K562 (cell line): ENCODE measurements at regions not wholly inside any gene's neighbourhood (a gene's known extent, or its start where the extent isn't known, plus 50 kb on each side); places are given as distances from the start of the nearest gene placed in this dataset.

ENCODE experiments used
- ATAC-seq: fragments of 200-7000 bp; cut with Tn5 transposase; 3 replicates; pipeline ENCODE4 v1.9.1; 2020; ENCODE audit warnings: moderate library complexity
- BruUV-seq: library from RNA; stranded (reverse); fragments of 400-500 nt; replicated peaks from 2 replicates; lab custom pipeline; 2021; lab: Mats Ljungman, UMichigan
- CTCF ChIA-PET: fragments of 300-600 bp; formaldehyde crosslinking; extraction: SDS; loops from one replicate; lab custom pipeline; 2021; ENCODE audit warnings: low intra/inter-chr PET ratio; lab: Yijun Ruan, JAX
- POLR2A ChIA-PET: fragments of 300-600, 350-650 bp; sonication (Branson Sonifier 250); formaldehyde crosslinking; extraction: SDS; loops from one replicate; lab custom pipeline; 2021; ENCODE audit warnings: antibody characterized with exemption, inconsistent platforms; lab: Yijun Ruan, JAX
- DNase-seq, 4 experiments: peaks; one replicate each; pipeline versions ENCODE4 v3.0.0 to v3.0.0-alpha.2; 2011 to 2018; ENCODE audit warnings: low spot score in 3 of 4, mixed read lengths in 3 of 4; ENCODE audit errors: extremely low read depth in 1 of 4
- FAIRE-seq: peaks from 2 replicates; lab custom pipeline; 2011; peaks lifted over from hg19 to GRCh38; lab: Jason Lieb, UNC
- H2AFZ ChIP-seq: 2 replicates; pipeline ENCODE4 v1.6.0; 2011; ENCODE audit warnings: low read depth, low read length, control low read depth, inconsistent platforms
- H3K27ac ChIP-seq: fragments of 200-600 bp; 3 replicates; pipeline ENCODE4 v1.8.0; 2011; ENCODE audit warnings: low read depth, mild to moderate bottlenecking, control low read depth, inconsistent platforms, low read length, moderate library complexity, mixed read lengths; ENCODE audit errors: extremely low read depth
- H3K27me3 ChIP-seq, 2 experiments: fragments of 300-600 bp in 1 of 2; 2 replicates in 1 of 2; 3 replicates in 1 of 2; pipeline versions ENCODE4 v1.6.0 to v1.8.0; 2011; ENCODE audit warnings: inconsistent platforms in 2 of 2, low read length in 2 of 2, mild to moderate bottlenecking in 1 of 2, mixed read lengths in 1 of 2, moderate library complexity in 1 of 2; ENCODE audit not compliant: control insufficient read depth in 2 of 2, insufficient read depth in 2 of 2
- H3K36me3 ChIP-seq: fragments of 300-600 bp; 3 replicates; pipeline ENCODE4 v1.8.0; 2011; ENCODE audit warnings: mild to moderate bottlenecking, low read length, inconsistent platforms; ENCODE audit not compliant: control insufficient read depth, insufficient read depth
- H3K4me1 ChIP-seq, 2 experiments: fragments of 200-600 bp in 1 of 2; replicated peaks in 1 of 2; 2 replicates in 1 of 2; 3 replicates in 1 of 2; pipeline versions ENCODE4 v1.5.1 to v1.8.0; 2011; ENCODE audit warnings: inconsistent platforms in 2 of 2, low read length in 2 of 2, mild to moderate bottlenecking in 1 of 2, mixed read lengths in 1 of 2, moderate library complexity in 1 of 2; ENCODE audit not compliant: control insufficient read depth in 2 of 2, insufficient read depth in 2 of 2
- H3K4me2 ChIP-seq: 2 replicates; pipeline ENCODE4 v1.6.1; 2011; ENCODE audit warnings: low read length, control low read depth, inconsistent platforms, mixed read lengths; ENCODE audit not compliant: insufficient read depth
- H3K4me3 ChIP-seq: fragments of 200-600 bp; sonication (generic), shearing (Covaris generic); 2 replicates; pipeline ENCODE4 v1.5.1; 2016; ENCODE audit warnings: control low read depth, inconsistent platforms
- H3K79me2 ChIP-seq: fragments of 200-600 bp; 3 replicates; pipeline ENCODE4 v1.8.0; 2011; ENCODE audit warnings: low read length, inconsistent platforms; ENCODE audit not compliant: control insufficient read depth, insufficient read depth
- H3K9ac ChIP-seq, 2 experiments: 2 replicates each; pipeline versions ENCODE4 v1.6.0 to v1.6.1; 2011; ENCODE audit warnings: low read depth in 2 of 2, low read length in 2 of 2, control low read depth in 1 of 2, inconsistent platforms in 1 of 2, mild to moderate bottlenecking in 1 of 2, mixed read lengths in 1 of 2; ENCODE audit not compliant: insufficient read depth in 1 of 2
- H3K9me1 ChIP-seq: one replicate; pipeline ENCODE4 v1.6.0; 2011; ENCODE audit warnings: inconsistent platforms, mild to moderate bottlenecking, low read length, moderate library complexity; ENCODE audit not compliant: control insufficient read depth, insufficient read depth
- H3K9me3 ChIP-seq: replicated peaks from 2 replicates; pipeline ENCODE4 v1.5.1; 2011; ENCODE audit warnings: low read depth, low read length, inconsistent platforms; ENCODE audit not compliant: control insufficient read depth, insufficient read depth
- H4K20me1 ChIP-seq: replicated peaks from 2 replicates; pipeline ENCODE4 v1.6.1; 2011; ENCODE audit warnings: low read length, inconsistent platforms, mixed read lengths; ENCODE audit not compliant: control insufficient read depth, insufficient read depth
- GABPA ChIP-seq: fragments of 200-800 bp; sonication (Bioruptor generic); conservative IDR thresholded peaks from 2 replicates; pipeline ENCODE4 v1.6.1; 2016; ENCODE audit warnings: low read depth, missing genetic modification characterization, missing compliant biosample characterization
- NR2F6 ChIP-seq: fragments of 450-650 bp; formaldehyde crosslinking; IDR thresholded peaks from 2 replicates; pipeline ENCODE4 v1.4.0; 2020; ENCODE audit warnings: mild to moderate bottlenecking
- TEAD2 ChIP-seq: fragments of 450-650 bp; IDR thresholded peaks from 2 replicates; pipeline ENCODE4 v1.6.1; 2016; ENCODE audit warnings: missing genetic modification characterization, control low read depth, missing compliant biosample characterization
- ZNF696 ChIP-seq: fragments of 250-450 bp; sonication (Bioruptor Pico); conservative IDR thresholded peaks from 2 replicates; pipeline ENCODE4 v1.4.0; 2020; ENCODE audit warnings: mild to moderate bottlenecking, moderate library complexity
- WGBS: fragments of 100-300 bp; shearing (Covaris generic); methylation state at CpG from one replicate; pipeline ENCODE4 v1.1.6; 2016; ENCODE audit warnings: low coverage, mixed read lengths; ENCODE audit not compliant: insufficient coverage; ENCODE audit errors: missing lambda C conversion rate; 5-methylcytosine and 5-hydroxymethylcytosine counted together
- in situ Hi-C: fragments of 300-500 bp; cut with MboI; formaldehyde crosslinking; loops from 4 replicates; pipeline ENCODE4 v1.15.0; 2018; ENCODE audit warnings: inconsistent platforms, mixed read lengths
- intact Hi-C: fragments of 100-400 bp; cut with micrococcal nuclease; formaldehyde crosslinking; loops from 2 replicates; pipeline ENCODE4 v1.14.2; 2022
- TF ChIP-seq, protein P1 (sequence below): fragments of 250-450 bp; sonication (Bioruptor Pico); IDR thresholded peaks from 2 replicates; pipeline ENCODE4 v1.8.0; 2022; ENCODE audit warnings: moderate library complexity, mild to moderate bottlenecking, inconsistent platforms
- TF ChIP-seq, protein P2 (sequence below), 2 experiments: fragments of 450-650 bp; formaldehyde crosslinking in 1 of 2; IDR thresholded peaks; 2 replicates each; pipeline versions ENCODE4 v1.4.0 to v1.6.1; 2014 to 2020; ENCODE audit warnings: mild to moderate bottlenecking in 2 of 2, borderline replicate concordance in 1 of 2, low read depth in 1 of 2
- TF ChIP-seq, protein P3 (sequence below), 3 experiments: fragments of 200-800 bp in 1 of 3; sonication (Bioruptor generic) in 1 of 3; sonication (generic) in 1 of 3; formaldehyde crosslinking in 1 of 3; IDR thresholded peaks; 2 replicates each; pipeline versions ENCODE4 v1.6.1 to v1.8.0; 2016 to 2022; ENCODE audit warnings: mild to moderate bottlenecking in 2 of 3, missing compliant biosample characterization in 2 of 3, missing genetic modification characterization in 2 of 3, missing genetic modification reagents in 1 of 3

DNA sequence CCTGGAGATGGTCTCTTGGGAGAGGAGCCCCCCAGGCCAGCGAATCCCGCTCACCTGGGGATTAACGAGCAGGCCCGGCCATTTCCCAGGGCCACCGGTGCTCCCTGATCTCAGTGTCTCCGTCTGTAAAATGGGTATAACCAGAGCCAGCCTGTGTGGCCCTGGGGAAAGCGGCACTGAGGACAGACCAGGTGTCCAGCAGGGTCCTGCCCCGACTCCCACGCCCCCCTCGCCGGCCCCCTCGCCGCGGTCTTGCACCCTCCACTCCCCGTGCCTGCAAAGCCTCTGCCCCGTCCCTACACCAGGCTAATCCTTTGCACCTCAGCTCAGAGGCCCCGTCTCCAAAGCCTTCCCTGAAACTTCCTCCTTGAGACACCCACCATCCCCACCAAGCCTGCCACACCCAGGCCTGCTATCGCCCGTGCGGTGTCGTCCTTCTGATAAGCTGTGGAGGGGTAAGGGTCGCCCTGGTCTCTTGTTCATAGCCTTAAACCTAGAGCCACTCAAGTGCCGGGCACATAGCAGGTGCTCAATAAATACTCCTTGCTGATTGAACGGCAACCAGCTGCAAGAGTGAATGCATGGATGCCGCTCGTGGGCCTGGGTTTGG lies 259.1 kb downstream of the C16orf95 start (continued):
- TF ChIP-seq, protein P1, sequence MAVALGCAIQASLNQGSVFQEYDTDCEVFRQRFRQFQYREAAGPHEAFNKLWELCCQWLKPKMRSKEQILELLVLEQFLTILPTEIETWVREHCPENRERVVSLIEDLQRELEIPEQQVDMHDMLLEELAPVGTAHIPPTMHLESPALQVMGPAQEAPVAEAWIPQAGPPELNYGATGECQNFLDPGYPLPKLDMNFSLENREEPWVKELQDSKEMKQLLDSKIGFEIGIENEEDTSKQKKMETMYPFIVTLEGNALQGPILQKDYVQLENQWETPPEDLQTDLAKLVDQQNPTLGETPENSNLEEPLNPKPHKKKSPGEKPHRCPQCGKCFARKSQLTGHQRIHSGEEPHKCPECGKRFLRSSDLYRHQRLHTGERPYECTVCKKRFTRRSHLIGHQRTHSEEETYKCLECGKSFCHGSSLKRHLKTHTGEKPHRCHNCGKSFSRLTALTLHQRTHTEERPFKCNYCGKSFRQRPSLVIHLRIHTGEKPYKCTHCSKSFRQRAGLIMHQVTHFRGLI (CRISPR knock-in tag), result no peak
- TF ChIP-seq GABPA (tag), result no peak
- TF ChIP-seq NR2F6, result no peak
- no peak for TF ChIP-seq ZNF696 (CRISPR knock-in tag)

DNA sequence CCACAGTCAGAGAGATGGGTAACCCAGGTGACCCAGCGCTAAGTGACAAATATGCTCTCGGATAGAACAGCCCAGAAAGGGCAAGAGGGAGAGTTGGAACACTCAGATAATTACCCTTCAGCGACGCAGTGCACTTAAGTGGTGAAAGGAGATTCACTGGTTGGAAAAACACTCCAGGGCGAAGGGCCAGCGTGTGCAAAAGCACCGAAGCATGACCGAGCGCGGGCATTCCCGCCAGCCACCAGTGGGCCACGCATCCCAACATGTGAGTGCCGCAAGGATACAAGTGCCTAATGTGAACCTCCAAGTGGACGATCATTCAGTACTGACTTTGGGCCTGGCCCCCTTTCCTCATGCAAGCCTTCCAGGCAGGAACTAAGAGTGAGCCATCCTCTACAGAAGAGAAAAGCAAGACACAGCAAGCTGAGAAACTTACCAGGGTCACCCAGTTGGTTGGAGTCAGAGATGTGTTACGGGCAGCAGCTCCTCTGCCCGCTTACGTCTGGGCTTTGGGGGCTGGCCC lies 258.4 kb downstream of the C16orf95 start:
- BruUV-seq, result no TSS peak
- no peak for FAIRE-seq
- in situ Hi-C loops, result loop anchor here (5.0 kb wide), 1 partner anchor 491 kb away; the partner anchor contains the start of gene FOXC2
- TF ChIP-seq, protein P2, sequence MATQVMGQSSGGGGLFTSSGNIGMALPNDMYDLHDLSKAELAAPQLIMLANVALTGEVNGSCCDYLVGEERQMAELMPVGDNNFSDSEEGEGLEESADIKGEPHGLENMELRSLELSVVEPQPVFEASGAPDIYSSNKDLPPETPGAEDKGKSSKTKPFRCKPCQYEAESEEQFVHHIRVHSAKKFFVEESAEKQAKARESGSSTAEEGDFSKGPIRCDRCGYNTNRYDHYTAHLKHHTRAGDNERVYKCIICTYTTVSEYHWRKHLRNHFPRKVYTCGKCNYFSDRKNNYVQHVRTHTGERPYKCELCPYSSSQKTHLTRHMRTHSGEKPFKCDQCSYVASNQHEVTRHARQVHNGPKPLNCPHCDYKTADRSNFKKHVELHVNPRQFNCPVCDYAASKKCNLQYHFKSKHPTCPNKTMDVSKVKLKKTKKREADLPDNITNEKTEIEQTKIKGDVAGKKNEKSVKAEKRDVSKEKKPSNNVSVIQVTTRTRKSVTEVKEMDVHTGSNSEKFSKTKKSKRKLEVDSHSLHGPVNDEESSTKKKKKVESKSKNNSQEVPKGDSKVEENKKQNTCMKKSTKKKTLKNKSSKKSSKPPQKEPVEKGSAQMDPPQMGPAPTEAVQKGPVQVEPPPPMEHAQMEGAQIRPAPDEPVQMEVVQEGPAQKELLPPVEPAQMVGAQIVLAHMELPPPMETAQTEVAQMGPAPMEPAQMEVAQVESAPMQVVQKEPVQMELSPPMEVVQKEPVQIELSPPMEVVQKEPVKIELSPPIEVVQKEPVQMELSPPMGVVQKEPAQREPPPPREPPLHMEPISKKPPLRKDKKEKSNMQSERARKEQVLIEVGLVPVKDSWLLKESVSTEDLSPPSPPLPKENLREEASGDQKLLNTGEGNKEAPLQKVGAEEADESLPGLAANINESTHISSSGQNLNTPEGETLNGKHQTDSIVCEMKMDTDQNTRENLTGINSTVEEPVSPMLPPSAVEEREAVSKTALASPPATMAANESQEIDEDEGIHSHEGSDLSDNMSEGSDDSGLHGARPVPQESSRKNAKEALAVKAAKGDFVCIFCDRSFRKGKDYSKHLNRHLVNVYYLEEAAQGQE (IDR thresholded peaks at IDR 0.05; ENCODE audit: borderline replicate concordance), result no peak
- TF ChIP-seq, protein P2 (CRISPR knock-in tag; IDR thresholded peaks at IDR 0.05; ENCODE audit: low read depth), result no peak
- TF ChIP-seq TEAD2 (tag), result no peak
- TF ChIP-seq, protein P3, sequence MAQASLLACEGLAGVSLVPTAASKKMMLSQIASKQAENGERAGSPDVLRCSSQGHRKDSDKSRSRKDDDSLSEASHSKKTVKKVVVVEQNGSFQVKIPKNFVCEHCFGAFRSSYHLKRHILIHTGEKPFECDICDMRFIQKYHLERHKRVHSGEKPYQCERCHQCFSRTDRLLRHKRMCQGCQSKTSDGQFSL (CRISPR knock-in tag; IDR thresholded peaks at IDR 0.05), result no peak
- TF ChIP-seq, protein P3 (tag; IDR thresholded peaks at IDR 0.05), result no peak

More for the DNA sequence above, 258.4 kb downstream of the C16orf95 start:
- Histone ChIP-seq H4K20me1 (no peaks in the 10 kb centered on the region), H3K4me1 (peaks cover under 1 to 20% of the 10 kb centered on the region in 2 experiments; a peak in 4 of 5 replicates), H3K27me3 (peaks cover 7 to 9% of the 10 kb centered on the region in 2 experiments), H3K4me3 (no peak overlapping the region), H3K36me3 (no peaks in the 10 kb centered on the region), H3K9ac (no peak overlapping the region), H3K27ac (no peak overlapping the region), H2AFZ (no peak overlapping the region), H3K79me2 (no peaks in the 10 kb centered on the region), H3K9me3 (peaks cover 7% of the 10 kb centered on the region), H3K9me1 (no peaks in the 10 kb centered on the region), H3K4me2 (no peak overlapping the region)
- no peak for ATAC-seq
- ChIA-PET POLR2A (interaction anchor here (1.1 kb wide), 1 partner anchor 90 kb away, joined by 3 read pairs; no protein-coding TSS in a partner anchor), CTCF (interaction anchor here (7.3 kb wide), 1 partner anchor 495 kb away, joined by 76 read pairs; no protein-coding TSS in a partner anchor)
- intact Hi-C loops, result no loop called here
- no peak for DNase-seq
- WGBS, result 29% methylated on average over 15 of the region's 17 CpGs
